ENCODE measurements at regions not wholly inside any gene's neighbourhood (a gene's known extent, or its start where the extent isn't known, plus 50 kb on each side); places are given as distances from the start of the nearest gene placed in this dataset.

DNA sequence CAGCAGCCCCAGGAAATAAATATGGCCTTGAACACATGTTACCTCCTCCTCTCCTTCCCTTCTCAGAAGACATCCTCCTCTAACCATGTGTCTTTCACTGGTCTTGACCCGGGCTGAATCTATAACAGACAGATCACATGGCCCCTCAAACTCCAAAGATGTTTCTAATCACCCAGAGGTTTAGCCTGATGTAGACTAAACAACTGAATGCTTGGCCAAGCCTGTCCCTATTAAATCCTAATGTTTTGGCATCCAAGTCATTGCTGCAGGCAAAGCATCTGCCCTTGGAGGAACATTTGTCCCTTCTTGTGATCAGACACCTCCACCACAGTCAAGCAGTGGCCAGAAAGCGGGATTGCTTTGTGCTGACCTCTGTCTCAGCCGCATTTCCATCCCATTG lies 65.5 kb downstream of the ANKRD60 start:
- no peak for DNase-seq

DNA sequence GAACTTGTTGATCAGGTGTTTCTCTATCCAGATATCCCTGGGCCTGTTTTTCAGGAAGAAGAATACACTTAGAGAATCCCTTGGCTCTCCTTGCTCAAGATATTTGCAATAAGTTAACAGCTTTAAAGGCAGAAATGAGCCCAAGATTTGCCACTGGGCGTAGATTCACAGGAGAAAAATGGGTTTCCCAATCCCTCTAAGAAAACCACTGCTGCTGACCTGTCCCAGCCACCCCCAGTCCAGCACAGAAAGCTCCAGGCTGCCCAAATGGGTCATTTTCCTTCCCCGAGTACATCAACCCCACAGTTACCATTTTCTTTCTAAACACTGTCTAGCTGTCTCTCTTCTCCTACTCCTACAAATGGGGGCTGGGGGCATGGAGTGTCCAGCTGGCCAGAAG lies 67.3 kb downstream of the ANKRD60 start:
- DNase-seq, result no peak

DNA sequence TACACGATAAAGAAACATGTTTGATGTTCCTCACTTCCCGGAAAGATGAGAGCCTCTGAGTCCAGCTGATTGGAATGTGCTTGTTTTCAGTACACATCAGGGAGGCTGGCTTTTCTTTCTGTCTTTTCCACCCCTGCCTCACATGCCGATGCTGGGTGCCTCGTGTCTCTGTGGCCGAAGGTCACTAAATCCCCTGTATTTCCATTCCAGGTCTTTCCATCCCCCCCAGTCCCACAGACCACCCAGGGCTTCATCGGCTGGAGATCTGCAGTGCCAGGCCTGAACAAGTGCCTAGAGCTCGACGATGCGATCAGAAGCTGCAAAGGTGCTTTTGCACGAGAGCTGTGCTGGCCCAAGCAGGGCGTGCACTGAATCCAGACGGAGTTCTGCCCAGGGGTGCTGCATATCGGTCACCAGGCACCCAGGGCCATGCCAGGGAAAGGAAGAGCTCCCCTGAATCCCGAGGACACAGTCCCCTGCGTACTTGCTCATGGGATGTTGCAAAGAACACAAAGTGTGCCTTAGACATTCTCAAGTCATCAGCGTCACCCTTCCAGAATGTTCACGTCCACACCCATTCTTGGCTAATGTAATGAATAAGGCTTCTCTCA lies 67.9 kb downstream of the ANKRD60 start:
- DNase-seq, result no peak

DNA sequence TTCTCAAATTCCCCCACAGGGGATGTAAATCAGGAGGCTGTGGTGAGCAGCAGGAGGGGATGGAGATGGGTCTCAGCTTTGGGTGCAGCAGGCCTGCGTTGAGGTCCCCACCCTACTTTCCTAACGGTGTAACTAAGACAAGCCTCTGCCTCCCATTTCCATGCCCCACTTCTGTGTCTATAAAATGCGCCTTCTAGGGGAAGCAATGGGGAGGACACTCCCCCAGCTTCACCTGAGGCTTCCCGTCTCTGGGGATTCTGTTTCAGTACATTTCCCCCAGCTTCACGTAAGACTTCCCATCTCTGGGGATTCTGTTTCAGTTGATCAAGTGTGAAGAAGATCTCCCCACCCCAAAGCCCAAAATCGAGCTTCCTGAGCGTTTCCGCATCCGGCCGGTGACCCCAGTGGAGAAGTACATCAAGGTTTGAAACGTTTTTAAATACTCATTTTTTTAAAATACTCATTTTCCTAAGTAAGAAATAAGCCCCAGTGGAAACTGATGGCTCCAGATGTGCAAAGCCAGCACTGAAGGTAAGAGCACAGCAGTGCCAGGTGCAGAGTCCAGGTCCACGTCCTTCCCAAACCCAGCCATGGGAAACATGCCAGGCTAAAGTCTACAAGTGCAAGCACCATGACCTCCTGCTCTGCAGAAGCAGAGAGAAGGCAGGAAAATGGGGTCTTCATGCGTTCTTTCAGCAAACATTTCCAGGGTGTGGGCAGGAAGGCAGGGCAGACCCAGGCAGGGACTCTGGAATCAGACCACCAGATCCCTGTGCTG lies 73.1 kb downstream of the ANKRD60 start:
- DNase-seq, result no peak

DNA sequence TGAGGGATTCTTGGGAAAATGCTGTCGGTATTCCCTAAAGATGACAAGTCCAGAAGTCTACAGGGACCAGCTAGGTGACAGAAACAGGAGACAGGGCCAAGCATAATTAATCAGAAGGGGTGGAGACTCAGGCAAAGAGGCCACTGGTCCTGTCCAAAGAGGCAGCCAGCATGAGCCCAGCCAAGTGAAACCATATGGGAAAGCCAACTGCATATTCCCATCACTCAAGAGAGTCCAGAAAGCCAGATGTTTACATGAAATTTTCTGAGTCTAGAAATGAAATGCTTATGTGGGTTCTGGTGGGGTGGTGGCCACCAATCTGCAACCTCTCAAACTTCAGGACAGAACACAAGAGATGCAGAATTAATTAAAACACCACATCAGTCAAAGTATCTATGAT lies 74.3 kb downstream of the ANKRD60 start:
- no peak for DNase-seq

DNA sequence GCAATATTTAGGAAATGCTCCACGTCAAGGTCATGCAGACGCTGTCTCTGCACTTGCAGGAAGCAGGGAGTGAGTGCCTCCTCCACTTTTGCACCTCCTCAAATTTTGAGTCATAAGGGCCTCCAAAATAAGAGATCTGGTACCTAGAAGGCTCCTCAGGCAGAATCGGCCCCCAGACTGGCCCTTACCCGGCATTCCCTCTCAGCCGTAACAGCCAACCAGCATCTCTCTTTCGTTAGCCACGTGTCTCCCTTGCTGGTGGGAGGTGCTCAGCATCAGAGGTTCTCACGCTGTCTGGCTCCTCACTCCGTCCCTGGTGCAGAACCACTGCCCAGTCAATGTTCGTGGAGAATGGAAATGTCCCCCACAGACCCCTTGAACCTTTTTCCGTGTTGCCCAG lies 75.3 kb downstream of the ANKRD60 start:
- DNase-seq, result no peak

DNA sequence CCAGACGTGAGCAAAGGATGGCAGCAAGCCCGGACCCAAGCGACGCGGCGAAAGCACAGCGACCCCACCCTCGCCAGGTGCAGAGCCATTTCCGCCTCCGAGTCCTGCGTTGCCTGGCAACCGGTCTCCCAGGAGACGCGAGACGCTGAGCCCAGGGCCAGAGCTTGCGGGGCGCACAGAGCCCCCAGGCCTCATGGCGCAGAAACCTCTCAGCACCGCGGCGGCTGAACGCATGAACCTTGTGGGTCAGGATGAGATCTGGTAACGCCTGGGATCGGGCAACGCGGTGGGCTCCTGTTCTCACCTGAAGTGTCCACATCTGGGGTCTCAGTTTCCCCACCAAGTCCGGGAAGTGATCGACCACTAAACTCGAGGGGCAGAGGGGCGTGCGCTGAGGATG lies 77.7 kb downstream of the ANKRD60 start:
- DNase-seq, result no peak

DNA sequence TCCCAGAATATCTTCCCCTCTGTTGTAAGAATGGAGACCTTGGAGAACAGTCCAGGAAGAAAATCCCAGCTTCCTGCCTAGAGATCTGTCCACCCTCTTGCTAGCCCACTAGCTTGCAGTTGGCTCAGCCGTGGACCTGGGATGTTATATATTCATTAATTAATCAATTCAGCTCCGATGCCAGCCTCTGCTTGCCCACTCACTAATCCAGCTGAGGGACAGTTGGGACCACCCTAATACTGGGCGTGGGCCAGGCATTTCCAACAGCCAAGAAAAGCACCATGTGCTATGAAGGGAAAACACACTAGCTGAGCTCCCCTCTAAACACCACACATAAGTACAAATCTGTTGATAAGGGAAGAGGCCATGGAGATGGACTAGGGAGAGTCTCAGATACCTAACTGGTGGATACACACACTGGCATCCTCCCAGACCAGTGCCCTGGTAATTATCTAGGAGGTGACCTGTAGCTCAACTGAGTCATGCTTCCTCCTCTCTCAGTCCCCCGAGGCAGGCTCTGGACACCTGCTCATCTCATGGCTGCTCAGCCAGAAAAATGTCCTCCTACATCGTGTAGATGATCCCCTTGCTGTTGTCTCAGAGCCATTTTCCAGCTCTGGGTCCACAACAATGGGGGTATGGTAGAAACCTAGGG lies 78.9 kb downstream of the ANKRD60 start:
- no peak for DNase-seq

DNA sequence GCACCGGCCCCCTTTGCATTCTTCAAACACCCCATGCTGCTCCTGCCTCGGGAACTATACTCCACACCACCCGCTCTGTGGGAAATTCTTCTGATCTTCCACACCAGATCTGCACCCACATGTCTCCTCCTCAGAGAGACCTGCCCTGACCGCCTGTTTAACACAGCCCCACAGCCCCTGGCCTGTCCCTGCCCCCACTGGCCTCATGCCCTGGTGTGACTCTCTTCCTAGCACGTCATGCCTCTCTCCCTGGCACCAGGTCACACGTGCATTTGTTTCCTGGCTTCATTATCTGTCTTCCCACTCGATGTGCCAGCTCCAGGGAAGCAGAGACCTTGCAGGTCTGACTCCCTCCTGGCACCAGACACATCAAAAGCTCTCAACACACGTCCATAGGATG lies 79.6 kb downstream of the ANKRD60 start:
- no peak for DNase-seq

DNA sequence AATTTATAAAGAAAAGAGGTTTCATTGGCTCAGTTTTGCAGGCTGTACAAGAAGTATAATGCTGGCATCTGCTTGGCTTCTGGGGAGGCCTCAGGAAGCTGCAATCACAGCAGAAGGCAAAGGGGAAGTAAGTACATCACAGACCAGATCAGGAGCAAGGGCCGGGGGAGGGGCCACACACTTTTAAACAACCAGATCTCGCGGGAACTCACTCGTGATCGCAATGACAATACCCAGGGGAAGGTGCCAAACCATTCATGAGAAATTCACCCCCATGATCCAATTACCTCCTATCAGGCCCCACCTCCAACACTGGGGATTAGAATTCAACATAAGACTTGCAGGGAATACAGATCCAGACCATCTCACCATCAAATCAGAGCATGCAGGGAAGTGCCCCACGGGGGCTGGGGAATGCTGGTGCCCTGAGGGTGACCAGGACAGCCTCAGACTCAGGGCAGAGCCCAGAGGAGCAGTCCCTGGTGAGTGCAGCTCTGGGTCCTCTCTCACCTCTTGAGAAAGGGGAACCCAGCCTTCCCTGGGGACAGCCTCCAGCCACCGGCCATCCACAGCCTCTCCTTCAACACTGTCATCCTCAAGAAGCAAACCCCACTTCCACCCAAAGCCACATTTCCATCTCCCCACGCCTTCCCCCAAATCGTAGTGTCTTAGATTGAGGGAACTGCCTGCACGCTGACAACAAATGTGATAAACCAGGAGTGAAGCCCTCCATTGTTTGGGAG lies 80.7 kb downstream of the ANKRD60 start:
- DNase-seq, result no peak

DNA sequence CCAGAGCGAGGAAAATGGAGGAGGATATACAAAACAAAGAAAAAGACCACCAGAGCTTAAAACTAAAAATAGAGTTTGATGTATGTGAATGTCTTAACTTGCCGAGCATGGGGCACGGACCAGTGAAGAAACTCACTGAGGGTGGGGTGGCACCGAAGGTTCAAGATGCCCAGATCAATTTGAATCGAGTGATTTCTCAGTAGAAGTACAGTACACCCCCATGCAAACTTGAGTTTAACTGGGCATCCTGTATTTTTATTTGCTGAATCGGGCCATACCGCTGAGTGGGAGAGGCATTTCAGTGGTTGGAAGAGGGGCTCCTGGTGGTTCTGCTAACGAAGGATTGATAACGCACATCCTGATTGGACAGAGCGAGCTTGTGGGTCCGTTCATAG lies 81.7 kb downstream of the ANKRD60 start:
- DNase-seq, result no peak

DNA sequence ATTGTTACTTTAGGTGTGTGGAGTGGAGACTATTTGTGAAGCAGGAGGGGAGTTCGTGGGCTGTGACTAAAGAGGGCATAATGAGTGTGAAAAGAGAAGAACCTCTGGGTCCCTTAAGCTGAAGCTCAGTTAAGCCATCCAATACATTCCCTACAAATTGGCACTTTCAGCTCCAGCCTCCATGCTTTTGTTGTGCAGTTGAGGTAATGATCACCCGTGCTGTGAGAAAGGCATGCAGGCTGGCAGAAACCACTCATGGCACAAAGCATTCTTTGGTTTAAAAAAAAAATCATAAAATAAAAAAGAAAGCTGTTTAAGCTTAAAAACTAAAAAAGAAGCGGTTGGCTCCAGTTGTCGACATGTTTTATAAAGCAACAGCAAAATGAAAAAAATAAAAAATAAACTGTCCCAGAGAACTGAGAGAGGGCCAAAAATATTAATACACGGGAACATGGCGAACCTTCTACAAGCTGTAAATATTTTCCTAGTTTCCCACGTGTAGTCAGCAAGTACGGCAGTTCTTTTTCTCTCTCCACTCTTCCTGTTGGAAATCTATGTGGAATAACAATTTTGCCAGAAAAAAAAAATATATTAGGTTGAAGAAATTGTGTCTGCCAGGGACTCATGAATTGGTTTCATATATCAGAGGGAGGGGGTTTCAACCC lies 82.2 kb downstream of the ANKRD60 start:
- DNase-seq, result no peak

DNA sequence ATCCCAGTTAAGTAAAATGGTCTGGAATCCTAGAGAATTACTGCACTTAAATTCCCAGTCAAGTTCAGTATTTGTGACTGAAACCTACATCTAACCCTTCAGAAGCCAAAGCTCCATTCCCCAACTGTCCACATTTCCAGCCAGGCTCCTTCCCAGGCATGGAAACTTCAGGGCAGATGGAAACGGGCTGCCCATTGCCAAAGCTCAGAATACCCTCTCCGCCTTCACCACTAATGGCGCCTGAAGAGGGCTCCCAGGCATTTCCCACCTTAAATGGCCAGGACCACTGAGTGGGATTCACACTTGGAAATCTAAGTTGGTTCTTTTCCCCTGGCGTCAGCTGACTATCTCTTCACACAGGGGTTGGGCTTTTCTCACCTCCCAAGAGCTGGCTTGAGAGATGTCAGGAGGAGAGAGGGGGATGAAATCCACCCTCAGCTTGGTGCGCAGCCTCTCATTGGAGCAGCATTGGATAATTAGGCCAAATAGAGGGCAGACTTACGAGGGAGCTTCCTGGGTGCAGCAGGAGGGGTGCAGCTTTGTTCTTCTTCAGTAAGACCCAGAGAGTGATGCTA lies 82.9 kb downstream of the ANKRD60 start:
- no peak for DNase-seq

DNA sequence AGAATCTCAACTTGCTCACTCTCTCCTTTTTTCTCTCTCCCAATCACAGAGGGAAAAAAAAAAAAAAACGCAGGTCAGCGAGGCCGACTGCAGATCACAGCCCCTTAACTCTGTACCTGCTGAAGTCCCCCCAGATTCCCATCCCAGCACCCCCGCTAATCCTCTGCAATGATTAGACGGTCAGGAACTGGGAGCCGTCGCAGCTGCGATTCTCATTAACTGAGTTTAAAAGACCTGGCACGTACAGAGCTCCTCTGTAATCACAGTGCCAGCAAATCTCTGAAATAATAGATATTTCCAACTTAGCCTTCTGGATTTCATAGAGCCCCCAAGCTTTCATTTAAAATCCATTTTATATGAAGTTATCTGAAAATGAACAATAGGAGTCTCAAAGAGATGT lies 84.4 kb downstream of the ANKRD60 start:
- DNase-seq, result no peak

DNA sequence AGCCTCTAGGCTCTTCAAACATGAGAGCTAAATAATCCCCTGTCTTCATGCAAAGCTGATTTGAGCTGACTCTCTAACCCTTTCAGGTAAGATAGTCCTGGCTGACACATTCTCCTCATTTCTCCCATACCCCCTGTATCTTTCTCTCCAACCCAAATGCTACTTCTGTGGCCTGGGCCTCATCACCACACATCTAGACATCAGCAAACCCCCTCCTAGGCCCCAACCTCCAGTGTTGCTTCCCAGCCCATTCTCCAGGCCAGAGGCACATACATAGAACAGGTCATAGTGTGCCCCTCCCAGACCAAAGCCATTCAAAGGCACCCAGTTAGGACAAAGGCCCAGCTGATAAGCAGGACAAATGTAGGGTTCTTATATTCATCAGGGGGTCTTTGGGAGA lies 84.9 kb downstream of the ANKRD60 start:
- no peak for DNase-seq

DNA sequence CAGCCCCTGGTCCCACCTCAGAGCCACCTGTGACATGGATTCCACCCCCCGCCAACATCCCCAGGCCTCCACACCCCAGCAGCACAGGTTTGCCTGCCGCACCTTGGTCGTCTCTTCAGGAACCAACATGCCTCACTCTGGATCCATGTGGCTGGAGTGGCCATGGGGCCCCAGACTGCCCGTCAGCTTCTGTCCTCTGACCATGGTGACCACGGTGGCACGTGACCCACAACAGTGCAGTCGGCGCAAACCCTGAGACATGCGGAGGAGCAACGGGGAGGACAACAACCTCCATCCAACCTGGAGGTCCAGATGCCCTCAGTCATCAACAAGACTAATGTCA lies 85.6 kb downstream of the ANKRD60 start:
- no peak for DNase-seq

DNA sequence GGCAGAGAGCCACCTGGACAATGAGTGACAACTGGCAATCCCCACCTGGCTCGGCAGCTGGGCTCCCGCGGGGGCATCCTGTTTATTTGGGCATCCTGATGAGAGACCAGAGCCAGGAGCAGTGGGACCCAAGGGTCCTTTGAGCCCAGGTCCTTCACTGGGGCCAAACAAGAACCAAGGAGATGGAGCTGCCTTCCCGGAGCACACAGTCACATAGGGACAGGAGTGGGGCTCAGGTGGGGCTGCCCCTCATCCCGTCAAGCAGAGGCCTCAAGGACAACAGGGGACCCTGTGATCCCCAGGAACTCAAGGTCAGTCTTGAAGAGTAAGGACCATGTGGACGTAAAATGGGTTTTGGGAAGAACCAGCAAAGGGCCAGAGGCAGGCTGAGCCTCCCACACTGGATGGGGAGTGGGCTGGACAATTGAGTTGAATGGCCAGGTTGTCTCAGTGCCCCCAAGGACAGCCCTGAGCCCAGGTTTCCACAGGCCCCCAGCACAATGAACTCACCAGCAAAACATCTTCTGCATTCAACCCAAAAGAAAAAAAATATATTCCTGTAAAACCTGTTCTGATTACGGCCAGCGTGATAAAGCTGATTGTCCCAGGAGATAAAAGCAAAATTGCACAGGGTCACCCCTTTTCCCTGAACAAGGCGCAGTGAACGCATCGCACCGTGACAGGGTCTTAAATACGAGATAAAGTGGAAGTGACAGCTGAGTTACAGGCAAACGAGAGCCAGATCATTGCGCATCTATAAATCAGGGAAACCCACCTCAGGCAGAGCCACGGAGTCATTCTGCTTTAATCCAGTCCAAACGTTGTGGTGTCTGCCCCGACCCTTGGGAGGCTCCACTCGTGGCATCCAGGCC lies 86.2 kb downstream of the ANKRD60 start:
- DNase-seq, result no peak

DNA sequence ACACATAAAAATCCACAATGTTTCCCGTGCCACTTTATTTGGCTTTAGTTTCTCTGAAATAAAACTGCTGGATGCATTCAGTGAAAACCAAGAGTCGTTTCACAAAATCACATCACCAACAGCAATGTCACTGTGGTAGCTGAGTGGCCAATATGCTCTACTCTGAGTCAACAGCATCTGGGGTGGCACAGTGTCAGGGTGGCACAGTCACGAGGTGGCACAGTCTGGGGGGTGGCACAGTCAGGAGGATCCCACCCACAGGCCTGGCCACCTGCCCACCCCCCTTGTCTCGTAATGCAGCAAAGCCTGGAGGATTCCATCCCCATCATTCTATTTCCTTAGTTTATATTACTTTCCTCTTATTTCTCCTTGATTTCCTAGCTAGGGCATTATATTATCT lies 87.0 kb downstream of the ANKRD60 start:
- no peak for DNase-seq

DNA sequence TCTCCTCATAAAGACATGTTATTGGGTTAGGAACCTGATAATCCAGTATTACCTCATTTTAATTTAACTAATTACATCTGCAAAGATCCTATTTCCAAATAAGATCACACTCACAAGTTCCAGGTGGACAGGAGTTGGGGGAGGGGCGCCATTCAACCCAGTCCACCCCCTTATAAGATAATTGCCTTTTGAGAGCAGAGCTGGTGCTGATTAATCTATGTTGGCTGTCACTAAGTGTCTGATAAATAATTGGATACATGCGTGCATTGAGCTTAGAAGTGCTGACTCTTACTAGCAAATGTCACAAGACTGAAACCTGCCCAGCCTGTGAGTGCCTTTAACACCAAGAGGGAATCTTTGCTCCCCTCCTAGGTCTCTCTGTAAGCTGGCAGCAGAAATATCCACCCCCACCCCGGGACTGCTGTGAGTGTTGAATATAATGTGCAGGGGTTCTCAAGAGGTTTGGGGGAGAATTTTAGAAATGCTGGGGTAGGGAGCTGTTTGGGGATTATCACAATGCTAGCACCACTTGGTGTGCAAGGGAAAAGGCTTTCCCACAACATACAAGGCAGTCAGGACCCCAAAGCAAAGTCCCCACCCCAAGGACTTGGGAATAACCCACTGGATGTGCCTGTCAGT lies 87.5 kb downstream of the ANKRD60 start:
- DNase-seq, result no peak

DNA sequence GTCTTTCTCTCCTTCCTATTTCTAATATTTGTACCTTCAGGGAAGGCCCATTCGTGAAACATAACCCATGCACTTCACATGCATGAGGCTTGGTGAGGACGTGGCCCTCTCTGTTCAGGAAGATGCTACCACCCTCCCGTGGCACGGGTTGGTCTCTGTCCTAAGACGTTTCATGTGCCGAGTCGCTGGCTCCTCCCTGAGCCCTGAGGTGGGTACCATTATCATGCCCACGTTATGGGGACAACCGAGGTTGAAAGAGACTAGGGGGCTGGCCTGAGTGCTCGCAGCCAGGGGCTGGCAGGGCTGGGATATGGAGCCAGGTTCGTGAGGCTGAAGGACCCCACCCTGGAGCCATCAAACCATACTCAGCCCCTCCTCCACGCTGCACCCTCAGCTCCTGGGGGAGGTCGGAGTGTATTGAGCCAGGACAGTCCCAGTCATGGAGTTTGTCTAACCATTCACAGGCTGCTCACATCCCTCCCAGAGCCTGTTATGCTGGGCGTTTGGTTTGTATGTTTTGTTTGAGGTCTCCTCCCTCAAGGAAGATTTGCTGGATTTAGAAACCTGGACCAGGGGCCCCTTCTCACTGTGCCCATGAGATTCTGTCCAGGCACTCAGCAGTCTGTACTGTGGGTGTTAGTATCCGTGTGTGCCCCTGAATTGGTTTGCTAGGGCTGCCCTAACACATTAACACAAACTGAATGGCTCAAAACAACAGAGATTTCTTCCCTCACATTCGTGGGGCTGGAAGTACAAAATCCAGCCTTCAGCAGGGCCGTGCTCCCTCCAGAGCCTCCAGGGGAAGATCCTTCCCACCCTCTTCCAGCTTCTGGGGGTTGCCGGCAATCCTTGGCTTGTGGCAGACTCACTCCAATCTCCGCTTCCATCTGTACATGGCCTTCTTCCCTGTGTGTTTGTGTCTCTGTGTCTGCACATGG lies 88.3 kb downstream of the ANKRD60 start:
- no peak for DNase-seq
